ENCODE measurements at regions not wholly inside any gene's neighbourhood (a gene's known extent, or its start where the extent isn't known, plus 50 kb on each side); places are given as distances from the start of the nearest gene placed in this dataset.

- Histone ChIP-seq H3K9ac (ENCODE audit: low read length) (peak overlapping the region; percentile 80), H3K9me3 (ENCODE audit: control insufficient read depth, low read length) (no peaks in the 10 kb centered on the region), H3K4me1 (ENCODE audit: control insufficient read depth, insufficient read depth, low read length) (peaks cover 58% of the 10 kb centered on the region), H3K27me3 (replicated peaks; ENCODE audit: control insufficient read depth, insufficient read depth, low read length) (no peaks in the 10 kb centered on the region), H3K4me3 (ENCODE audit: low read length) (no peak overlapping the region), H3K36me3 (ENCODE audit: control insufficient read depth, insufficient read depth, low read length, severe bottlenecking) (no peaks in the 10 kb centered on the region)
- peak; percentile 34 for DNase-seq (ENCODE audit: low read depth)
Observed at GRCh38 chr21:35252831-35253230, 203.7 kb upstream of the RUNX1 start.

DNA sequence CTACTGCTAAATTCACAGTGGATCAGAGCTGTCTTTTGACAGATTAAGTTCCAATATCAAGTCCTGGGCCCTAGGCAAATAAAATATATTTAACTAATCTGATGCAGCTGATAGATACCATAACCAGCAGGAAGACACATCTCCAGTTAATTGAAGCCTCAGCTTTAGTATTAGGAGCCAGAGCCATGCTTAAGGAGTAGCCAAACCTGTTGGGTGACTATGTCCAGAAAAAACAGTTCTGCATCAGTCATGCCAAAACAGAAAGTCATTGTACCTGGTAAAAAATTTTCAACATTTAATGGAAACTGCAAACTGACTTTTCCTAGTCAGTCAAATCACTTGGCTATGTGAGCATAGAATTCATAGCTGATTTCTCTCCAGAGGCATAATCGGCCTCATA is 200.5 kb upstream of the RUNX1 start:
- Histone ChIP-seq H3K27me3 (replicated peaks; ENCODE audit: control insufficient read depth, insufficient read depth, low read length) (no peaks in the 10 kb centered on the region), H3K9ac (ENCODE audit: low read length) (no peak overlapping the region), H3K36me3 (ENCODE audit: control insufficient read depth, insufficient read depth, low read length, severe bottlenecking) (no peaks in the 10 kb centered on the region), H3K4me1 (ENCODE audit: control insufficient read depth, insufficient read depth, low read length) (peaks cover 28% of the 10 kb centered on the region), H3K9me3 (ENCODE audit: control insufficient read depth, low read length) (no peaks in the 10 kb centered on the region), H3K4me3 (ENCODE audit: low read length) (no peak overlapping the region)
- no peak for DNase-seq (ENCODE audit: low read depth)

GRCh38 chr21:35245879-35246278 is 196.8 kb upstream of the RUNX1 start:
- no peak overlapping the region for H3K9ac ChIP-seq (ENCODE audit: low read length)
- H3K4me1 ChIP-seq (ENCODE audit: control insufficient read depth, insufficient read depth, low read length), result peaks cover 9% of the 10 kb centered on the region
- H3K36me3 ChIP-seq (ENCODE audit: control insufficient read depth, insufficient read depth, low read length, severe bottlenecking), result no peaks in the 10 kb centered on the region
- no peaks in the 10 kb centered on the region for H3K27me3 ChIP-seq (replicated peaks; ENCODE audit: control insufficient read depth, insufficient read depth, low read length)
- H3K9me3 ChIP-seq (ENCODE audit: control insufficient read depth, low read length), result no peaks in the 10 kb centered on the region
- no peak for DNase-seq (ENCODE audit: low read depth)
- H3K4me3 ChIP-seq (ENCODE audit: low read length), result no peak overlapping the region

- Histone ChIP-seq H3K9me3 (ENCODE audit: control insufficient read depth, low read length) (no peaks in the 10 kb centered on the region), H3K36me3 (ENCODE audit: control insufficient read depth, insufficient read depth, low read length, severe bottlenecking) (no peaks in the 10 kb centered on the region), H3K27me3 (replicated peaks; ENCODE audit: control insufficient read depth, insufficient read depth, low read length) (no peaks in the 10 kb centered on the region), H3K4me1 (ENCODE audit: control insufficient read depth, insufficient read depth, low read length) (peaks cover 17% of the 10 kb centered on the region), H3K4me3 (ENCODE audit: low read length) (no peak overlapping the region), H3K9ac (ENCODE audit: low read length) (no peak overlapping the region)
- no peak for DNase-seq (ENCODE audit: low read depth)
Observed at GRCh38 chr21:35244514-35244913, 195.4 kb upstream of the RUNX1 start.

DNA sequence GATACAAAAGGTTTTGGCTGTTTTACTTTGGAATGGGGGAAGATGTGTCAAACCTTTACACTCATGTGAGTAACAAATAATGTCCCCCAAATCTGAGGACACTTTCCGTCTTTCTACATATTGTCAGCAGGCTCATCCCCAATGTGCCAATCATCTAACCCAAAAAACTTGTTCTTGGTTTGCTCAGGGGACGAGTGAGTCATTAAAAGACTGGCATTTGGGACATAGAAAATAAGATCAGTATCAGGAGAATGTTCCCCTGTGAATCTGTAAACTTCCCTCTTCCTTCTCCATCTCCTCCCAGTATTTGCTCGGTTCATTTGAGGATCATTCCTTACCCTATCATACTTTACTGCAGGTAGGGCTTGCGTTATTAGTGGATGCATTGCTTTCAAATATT is 194.1 kb upstream of the RUNX1 start:
- Histone ChIP-seq H3K9ac (ENCODE audit: low read length) (no peak overlapping the region), H3K4me3 (ENCODE audit: low read length) (no peak overlapping the region), H3K9me3 (ENCODE audit: control insufficient read depth, low read length) (no peaks in the 10 kb centered on the region), H3K27me3 (replicated peaks; ENCODE audit: control insufficient read depth, insufficient read depth, low read length) (no peaks in the 10 kb centered on the region), H3K36me3 (ENCODE audit: control insufficient read depth, insufficient read depth, low read length, severe bottlenecking) (no peaks in the 10 kb centered on the region), H3K4me1 (ENCODE audit: control insufficient read depth, insufficient read depth, low read length) (peaks cover 22% of the 10 kb centered on the region)
- DNase-seq (ENCODE audit: low read depth), result no peak

GRCh38 chr21:35239811-35240219 is 190.7 kb upstream of the RUNX1 start:
- Histone ChIP-seq H3K9me3 (ENCODE audit: control insufficient read depth, low read length) (no peaks in the 10 kb centered on the region), H3K9ac (ENCODE audit: low read length) (peak overlapping the region; percentile 7), H3K4me3 (ENCODE audit: low read length) (peak overlapping the region; percentile 39), H3K36me3 (ENCODE audit: control insufficient read depth, insufficient read depth, low read length, severe bottlenecking) (no peaks in the 10 kb centered on the region), H3K4me1 (ENCODE audit: control insufficient read depth, insufficient read depth, low read length) (peaks cover 22% of the 10 kb centered on the region), H3K27me3 (replicated peaks; ENCODE audit: control insufficient read depth, insufficient read depth, low read length) (no peaks in the 10 kb centered on the region)
- no peak for DNase-seq (ENCODE audit: low read depth)

- Histone ChIP-seq H3K9me3 (ENCODE audit: control insufficient read depth, low read length) (no peaks in the 10 kb centered on the region), H3K4me1 (ENCODE audit: control insufficient read depth, insufficient read depth, low read length) (peaks cover 14% of the 10 kb centered on the region), H3K9ac (ENCODE audit: low read length) (no peak overlapping the region), H3K4me3 (ENCODE audit: low read length) (no peak overlapping the region), H3K36me3 (ENCODE audit: control insufficient read depth, insufficient read depth, low read length, severe bottlenecking) (no peaks in the 10 kb centered on the region), H3K27me3 (replicated peaks; ENCODE audit: control insufficient read depth, insufficient read depth, low read length) (no peaks in the 10 kb centered on the region)
- no peak for DNase-seq (ENCODE audit: low read depth)
Observed at GRCh38 chr21:35238119-35238518, 189.0 kb upstream of the RUNX1 start.

GRCh38 chr21:35237287-35237686 is 188.2 kb upstream of the RUNX1 start:
- Histone ChIP-seq H3K4me1 (ENCODE audit: control insufficient read depth, insufficient read depth, low read length) (peaks cover 14% of the 10 kb centered on the region), H3K27me3 (replicated peaks; ENCODE audit: control insufficient read depth, insufficient read depth, low read length) (no peaks in the 10 kb centered on the region), H3K4me3 (ENCODE audit: low read length) (no peak overlapping the region), H3K36me3 (ENCODE audit: control insufficient read depth, insufficient read depth, low read length, severe bottlenecking) (no peaks in the 10 kb centered on the region), H3K9ac (ENCODE audit: low read length) (no peak overlapping the region), H3K9me3 (ENCODE audit: control insufficient read depth, low read length) (no peaks in the 10 kb centered on the region)
- DNase-seq (ENCODE audit: low read depth), result no peak

DNA sequence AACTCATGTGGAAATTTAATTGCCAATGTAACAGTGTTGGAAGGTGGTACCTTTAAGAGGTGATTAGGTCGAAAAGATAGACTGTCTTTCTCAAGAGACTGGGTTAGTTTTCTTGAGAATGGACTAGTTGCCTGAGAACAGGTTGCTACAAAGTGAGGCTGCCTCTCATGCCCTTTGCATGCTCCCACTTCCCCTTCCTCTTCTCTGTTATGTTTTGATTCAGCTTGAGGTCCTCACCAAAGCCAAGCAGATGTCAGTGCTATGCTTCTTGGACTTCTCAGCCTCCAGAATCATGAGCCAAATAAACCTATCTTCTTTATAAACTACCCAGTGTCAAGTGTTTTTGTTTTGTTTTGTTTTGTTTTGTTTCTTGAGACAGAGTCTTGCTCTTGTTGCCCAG is 187.0 kb upstream of the RUNX1 start:
- H3K27me3 ChIP-seq (replicated peaks; ENCODE audit: control insufficient read depth, insufficient read depth, low read length), result no peaks in the 10 kb centered on the region
- no peaks in the 10 kb centered on the region for H3K36me3 ChIP-seq (ENCODE audit: control insufficient read depth, insufficient read depth, low read length, severe bottlenecking)
- H3K4me3 ChIP-seq (ENCODE audit: low read length), result no peak overlapping the region
- DNase-seq (ENCODE audit: low read depth), result no peak
- peaks cover 14% of the 10 kb centered on the region for H3K4me1 ChIP-seq (ENCODE audit: control insufficient read depth, insufficient read depth, low read length)
- no peak overlapping the region for H3K9ac ChIP-seq (ENCODE audit: low read length)
- H3K9me3 ChIP-seq (ENCODE audit: control insufficient read depth, low read length), result no peaks in the 10 kb centered on the region

DNA sequence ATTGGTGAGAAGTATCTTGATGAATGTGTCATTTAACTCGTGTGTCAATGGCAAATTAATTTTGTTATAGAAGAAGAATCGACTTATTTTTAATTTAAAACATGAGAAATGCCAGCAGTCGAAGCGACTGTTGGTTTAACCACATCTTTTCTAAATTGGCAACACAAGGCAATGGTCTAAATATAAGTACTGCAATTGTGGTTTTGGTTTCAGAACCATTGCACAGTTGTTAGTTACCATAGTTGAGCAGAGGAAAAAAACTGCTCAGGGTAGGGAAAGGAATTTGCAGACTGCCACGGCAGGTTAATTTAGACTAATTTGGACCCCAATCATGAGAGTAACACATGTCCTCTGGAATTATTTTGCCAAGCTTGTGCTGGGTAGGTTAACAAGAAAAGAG is 185.6 kb upstream of the RUNX1 start:
- Histone ChIP-seq H3K36me3 (ENCODE audit: control insufficient read depth, insufficient read depth, low read length, severe bottlenecking) (no peaks in the 10 kb centered on the region), H3K9me3 (ENCODE audit: control insufficient read depth, low read length) (no peaks in the 10 kb centered on the region), H3K4me1 (ENCODE audit: control insufficient read depth, insufficient read depth, low read length) (peaks cover 8% of the 10 kb centered on the region), H3K9ac (ENCODE audit: low read length) (no peak overlapping the region), H3K27me3 (replicated peaks; ENCODE audit: control insufficient read depth, insufficient read depth, low read length) (no peaks in the 10 kb centered on the region), H3K4me3 (ENCODE audit: low read length) (no peak overlapping the region)
- DNase-seq (ENCODE audit: low read depth), result no peak

GRCh38 chr21:35233756-35234155 is 184.7 kb upstream of the RUNX1 start:
- no peak overlapping the region for H3K9ac ChIP-seq (ENCODE audit: low read length)
- DNase-seq (ENCODE audit: low read depth), result no peak
- H3K4me3 ChIP-seq (ENCODE audit: low read length), result no peak overlapping the region
- H3K4me1 ChIP-seq (ENCODE audit: control insufficient read depth, insufficient read depth, low read length), result no peaks in the 10 kb centered on the region
- H3K9me3 ChIP-seq (ENCODE audit: control insufficient read depth, low read length), result no peaks in the 10 kb centered on the region
- H3K36me3 ChIP-seq (ENCODE audit: control insufficient read depth, insufficient read depth, low read length, severe bottlenecking), result no peaks in the 10 kb centered on the region
- H3K27me3 ChIP-seq (replicated peaks; ENCODE audit: control insufficient read depth, insufficient read depth, low read length), result no peaks in the 10 kb centered on the region

- Histone ChIP-seq H3K4me3 (ENCODE audit: low read length) (no peak overlapping the region), H3K9me3 (ENCODE audit: control insufficient read depth, low read length) (no peaks in the 10 kb centered on the region), H3K36me3 (ENCODE audit: control insufficient read depth, insufficient read depth, low read length, severe bottlenecking) (no peaks in the 10 kb centered on the region), H3K9ac (ENCODE audit: low read length) (no peak overlapping the region), H3K27me3 (replicated peaks; ENCODE audit: control insufficient read depth, insufficient read depth, low read length) (no peaks in the 10 kb centered on the region), H3K4me1 (ENCODE audit: control insufficient read depth, insufficient read depth, low read length) (no peaks in the 10 kb centered on the region)
- no peak for DNase-seq (ENCODE audit: low read depth)
Observed at GRCh38 chr21:35232545-35233176, 183.6 kb upstream of the RUNX1 start.
